GM19193 (cell line): ENCODE measurements at regions not wholly inside any gene's neighbourhood (a gene's known extent, or its start where the extent isn't known, plus 50 kb on each side); places are given as distances from the start of the nearest gene placed in this dataset.

Experiments used
- POLR2A ChIP-seq: IDR thresholded peaks from 4 replicates; pipeline ENCODE4 v1.6.1; 2011; ENCODE audit not compliant: insufficient read depth, insufficient read length; ENCODE audit errors: extremely low read depth

DNA sequence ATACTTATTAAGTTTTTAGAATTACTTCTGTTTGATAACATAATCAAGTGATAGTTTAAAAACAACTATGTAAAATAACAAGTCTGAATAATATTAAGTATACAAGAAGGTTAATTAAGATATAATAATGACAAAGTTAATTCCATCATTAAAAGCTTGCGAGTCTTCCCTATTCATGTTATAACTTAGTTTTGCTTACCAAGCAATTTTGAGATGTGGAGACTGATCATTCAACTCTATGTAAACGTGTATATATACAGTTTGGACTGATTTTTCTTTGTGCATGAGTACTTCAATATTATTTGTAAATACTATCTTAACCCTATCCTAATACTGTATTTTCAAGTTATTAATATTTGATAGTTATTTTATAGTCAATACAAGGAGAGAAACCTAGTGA is 870.9 kb downstream of the GBE1 start:
- TF ChIP-seq POLR2A = no peak

DNA sequence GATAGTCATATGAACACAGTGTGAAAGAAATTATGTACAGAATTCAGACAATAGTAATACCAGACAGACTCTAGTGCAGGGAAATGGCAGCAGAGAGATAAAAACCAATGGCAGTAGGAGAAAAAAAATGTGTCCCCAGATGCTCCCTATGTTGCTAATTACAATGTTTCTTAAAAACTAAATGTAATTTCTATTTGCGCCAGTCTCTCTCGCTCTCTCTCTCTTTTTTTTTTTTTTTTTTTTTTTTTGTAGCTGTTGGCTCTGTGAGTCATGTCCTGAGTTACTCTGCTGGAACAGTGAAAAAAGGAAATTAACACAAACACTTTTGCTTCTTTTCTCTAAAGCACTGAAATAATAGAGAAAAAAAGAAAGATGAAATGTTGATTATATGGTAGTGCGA is 871.9 kb downstream of the GBE1 start:
- no peak for TF ChIP-seq POLR2A

DNA sequence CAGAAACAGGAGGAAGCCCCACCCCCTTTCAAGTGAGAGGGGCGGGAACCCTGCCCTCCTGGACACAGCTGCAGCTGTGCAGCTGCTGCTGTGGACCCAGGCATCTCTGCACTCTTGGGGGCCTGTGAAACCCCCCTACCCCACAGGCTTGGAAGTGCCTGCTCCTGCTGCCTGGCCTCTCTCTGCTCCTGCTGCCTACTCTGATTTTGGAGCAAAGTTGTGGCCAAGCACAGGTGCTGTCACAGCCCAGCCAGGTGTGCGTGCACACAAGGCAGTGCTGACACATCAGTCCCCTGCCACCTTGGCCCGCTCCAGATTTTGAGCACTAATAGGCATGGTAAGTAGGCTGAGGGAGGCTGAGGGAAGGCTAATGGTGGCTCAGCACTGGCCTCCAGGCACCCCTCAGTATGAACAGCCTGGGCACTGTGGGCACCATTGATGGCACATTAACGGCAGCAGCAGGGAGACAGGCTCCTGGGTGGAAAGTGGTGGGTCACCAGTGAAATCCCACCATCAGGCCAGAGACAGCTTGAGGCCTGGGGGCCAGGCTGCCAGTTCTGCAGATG is 890.9 kb downstream of the GBE1 start:
- TF ChIP-seq POLR2A = no peak

DNA sequence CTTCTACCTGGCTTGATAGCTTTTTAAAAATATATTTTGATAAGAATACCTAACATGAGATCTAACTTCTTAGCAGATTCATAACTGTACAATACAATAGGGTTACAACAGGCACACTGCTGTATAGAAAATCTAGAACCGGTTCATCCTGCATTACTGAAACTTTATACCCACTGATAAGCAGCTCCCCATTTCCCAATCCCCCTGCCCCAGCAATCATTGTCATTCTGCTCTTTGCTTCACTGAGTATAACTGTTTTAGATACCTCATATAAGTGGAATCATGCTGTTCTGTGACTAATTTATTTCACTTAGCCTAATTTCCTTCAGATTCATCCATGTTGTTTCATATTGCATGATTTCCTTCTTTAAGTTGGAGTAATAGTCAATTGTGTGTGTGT is 906.0 kb downstream of the GBE1 start:
- TF ChIP-seq POLR2A = no peak

DNA sequence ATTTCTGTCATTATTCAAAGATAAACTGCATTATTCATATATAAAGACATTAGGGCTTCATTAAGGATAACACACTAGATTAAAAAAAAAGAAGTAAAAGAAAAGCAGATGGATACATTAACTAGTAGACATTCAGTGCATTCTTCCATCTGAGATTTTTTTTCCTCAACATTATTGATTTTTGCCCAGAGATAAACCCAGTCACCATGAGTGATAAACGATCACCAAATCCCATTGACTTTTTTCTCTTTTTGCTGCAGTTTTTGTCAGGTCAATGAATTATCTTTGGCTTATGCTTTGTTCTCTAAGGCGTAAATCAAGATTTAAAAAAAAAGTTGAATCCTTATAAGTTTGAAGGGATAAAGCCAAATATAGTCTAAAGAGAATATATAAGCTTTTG is 925.0 kb downstream of the GBE1 start:
- TF ChIP-seq POLR2A = no peak

DNA sequence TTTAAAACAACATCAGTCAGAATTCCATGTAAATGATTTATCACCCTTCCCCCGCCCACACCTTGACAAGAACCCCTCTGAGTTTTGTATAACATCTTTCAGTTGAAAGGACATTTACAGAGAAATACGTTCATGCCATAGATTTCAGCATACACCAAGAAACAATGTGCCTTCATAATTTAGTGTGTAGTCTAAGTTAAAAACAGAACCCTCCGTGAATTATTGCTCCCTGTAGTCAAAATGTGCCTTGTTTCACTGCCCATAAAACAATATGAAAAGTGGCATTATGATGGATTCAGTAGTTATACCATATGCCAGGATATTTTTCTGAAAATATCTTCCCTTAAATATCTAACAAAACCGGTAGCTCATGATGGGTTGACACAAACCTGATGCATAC is 953.9 kb downstream of the GBE1 start:
- TF ChIP-seq POLR2A = no peak

DNA sequence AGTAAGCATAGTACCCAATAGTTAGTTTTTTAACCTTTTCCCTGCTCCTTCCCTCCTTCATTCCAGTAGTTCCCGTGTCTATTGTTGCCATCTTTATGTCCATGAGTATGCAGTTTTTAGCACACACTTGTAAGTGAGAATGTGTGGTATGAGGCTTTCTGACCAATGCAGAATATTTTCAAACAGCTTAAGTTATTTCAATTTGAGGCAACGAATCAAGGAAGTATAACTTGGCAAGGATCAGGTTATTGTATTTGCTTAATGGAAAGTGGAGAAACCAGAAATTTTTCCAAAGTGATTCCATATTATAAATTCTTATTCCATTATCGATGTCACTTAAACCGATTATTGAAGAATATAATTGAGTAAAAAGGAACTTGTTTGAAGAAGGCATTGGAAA is 954.8 kb downstream of the GBE1 start:
- no peak for TF ChIP-seq POLR2A

DNA sequence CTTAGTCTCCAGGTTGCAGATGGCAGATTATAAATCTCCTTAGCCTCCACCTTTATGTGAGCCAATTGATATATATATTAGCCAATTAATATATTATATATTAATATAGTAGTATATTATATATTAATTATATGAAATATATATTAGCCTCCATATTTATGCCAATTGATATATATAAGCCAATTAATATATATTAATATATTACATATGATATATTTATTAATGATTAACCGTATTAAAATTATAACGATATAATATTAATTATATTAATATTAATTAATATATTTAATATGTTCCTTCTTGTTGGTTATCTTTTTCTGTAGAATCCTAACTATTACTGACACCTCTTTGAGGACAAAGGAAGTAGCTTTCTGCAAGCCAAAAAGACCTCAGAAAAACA is 972.5 kb downstream of the GBE1 start:
- no peak for TF ChIP-seq POLR2A

DNA sequence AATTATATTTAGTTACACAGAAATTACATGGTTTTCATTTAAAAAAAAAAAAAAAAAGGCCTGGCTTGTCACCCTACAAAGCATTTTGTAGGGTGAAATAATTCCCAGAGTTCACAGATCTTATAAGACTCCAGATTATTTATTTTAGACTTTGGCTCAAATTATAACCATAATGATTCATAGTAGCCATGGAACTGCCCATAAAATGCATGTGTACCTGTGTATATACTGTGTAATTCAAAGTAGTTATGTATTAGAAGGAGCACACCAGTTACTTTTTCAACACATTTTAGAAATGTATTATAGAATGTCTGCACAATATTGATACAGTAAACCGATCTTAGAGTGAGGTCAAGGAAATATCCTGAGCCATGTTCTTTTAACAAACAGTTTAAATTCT is 975.6 kb downstream of the GBE1 start:
- no peak for TF ChIP-seq POLR2A

DNA sequence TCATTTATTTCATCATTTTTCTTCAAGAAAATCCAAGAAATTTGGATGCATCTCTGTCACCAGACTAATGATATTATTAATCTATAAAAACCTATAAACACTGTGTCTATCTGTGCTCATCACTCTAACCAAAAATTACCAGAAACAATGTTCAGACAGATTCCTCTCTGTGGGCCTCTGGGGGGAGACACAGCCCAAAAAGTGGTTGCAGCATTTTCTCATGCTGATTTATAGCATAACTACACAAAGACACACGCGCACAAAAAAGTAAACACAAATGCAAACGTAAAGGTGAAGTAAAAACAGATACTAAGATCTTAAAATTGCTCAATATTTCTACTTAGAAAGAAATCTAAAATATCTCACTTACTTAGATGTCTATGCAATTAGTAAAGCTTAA is 976.0 kb downstream of the GBE1 start:
- TF ChIP-seq POLR2A = no peak

DNA sequence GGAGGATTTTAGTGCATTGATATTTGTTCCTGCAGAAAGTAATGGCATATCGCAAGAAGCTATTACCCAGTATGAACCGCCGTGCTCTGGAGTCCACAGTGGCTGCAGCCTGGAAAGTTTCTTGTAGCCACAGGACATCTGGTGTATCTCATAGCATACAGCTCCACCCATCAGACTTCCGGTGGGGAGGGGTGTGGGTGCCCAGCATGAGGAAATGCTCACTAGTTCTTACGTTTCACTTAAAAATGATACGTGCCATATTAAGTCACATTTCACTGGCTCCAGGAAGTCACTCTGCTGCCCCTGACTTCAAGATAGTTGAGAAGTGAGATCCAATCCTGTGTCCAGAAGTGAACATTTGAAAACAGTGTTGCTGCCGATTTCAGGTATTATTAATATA is 990.4 kb downstream of the GBE1 start:
- peak; percentile 32 for TF ChIP-seq POLR2A

DNA sequence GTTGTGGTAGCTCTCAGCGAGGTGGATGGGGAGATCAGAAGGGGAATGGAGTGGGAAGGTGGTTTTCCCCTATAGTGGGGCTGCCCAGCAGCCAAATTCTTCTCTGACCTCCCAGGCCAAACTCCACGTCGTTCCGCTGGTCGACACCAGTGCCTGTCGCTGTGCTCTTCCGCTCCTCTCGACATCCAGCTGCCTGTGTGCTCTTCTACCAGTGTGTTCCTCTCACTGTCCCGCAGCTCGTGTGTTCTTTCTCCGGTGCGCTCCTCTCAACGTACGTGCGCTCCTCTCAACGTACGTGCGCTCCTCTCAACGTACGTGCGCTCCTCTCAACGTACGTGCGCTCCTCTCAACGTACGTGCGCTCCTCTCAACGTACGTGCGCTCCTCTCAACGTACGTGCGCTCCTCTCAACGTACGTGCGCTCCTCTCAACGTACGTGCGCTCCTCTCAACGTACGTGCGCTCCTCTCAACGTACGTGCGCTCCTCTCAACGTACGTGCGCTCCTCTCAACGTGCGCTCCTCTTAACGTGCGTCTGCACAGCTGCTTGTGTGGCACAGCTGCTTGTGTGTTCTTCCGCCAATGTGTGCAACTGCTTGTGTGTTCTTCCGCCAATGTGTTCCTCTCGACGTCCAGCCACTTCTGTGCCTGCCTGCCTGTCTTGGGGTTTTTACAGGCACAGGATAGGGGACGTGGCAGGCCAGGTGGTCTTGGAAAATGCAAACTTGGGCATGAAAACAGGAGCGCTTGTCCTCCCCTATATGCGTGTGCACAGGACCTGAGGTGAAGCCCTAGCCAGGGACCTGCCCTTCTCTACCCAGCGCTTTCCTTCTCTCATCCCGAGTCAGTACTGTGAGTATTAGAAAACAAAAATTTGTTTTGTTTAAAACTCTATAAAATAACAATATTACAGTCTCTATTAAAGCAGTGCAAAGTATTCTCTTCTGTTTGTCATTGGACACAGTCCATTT is 991.1 kb downstream of the GBE1 start:
- peak; percentile 59 for TF ChIP-seq POLR2A

DNA sequence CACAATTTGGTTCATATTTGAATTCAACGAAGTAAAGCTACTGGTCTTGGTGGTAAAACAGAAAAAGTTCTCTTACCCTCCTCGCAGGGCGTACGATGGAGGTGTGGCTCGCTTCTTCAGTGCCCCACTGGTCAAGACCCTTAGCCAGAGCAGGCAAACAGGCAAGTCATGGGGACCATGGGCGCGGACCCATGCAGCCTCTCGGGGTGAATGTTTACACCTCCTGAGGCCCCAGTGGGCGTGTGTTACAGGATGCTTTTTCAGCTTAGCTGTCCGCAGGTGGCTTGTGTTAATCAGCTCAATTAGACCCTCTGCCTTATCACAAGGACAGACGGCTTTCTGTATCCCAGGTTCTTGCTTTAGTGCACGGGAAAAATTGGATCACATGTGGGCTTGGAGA is 991.8 kb downstream of the GBE1 start:
- TF ChIP-seq POLR2A = no peak

DNA sequence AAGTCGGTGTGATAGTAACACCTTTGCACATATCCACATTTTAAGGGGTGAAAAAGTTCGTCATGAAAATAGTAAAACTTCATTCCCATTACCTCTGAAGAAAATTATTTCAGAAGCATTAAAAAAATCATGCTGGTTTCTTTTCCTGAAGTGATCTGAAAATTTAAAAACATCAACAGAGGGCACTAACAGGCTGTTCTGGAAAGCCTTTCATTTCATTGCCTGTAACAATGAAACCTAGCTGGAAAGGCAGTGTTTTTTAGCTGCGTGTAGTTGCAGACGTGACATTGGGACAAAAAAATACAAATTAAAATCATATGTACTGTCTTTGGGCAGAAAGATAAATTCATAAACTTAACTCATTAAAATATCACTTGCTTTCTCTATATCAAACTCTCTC is 993.8 kb downstream of the GBE1 start:
- TF ChIP-seq POLR2A = no peak

DNA sequence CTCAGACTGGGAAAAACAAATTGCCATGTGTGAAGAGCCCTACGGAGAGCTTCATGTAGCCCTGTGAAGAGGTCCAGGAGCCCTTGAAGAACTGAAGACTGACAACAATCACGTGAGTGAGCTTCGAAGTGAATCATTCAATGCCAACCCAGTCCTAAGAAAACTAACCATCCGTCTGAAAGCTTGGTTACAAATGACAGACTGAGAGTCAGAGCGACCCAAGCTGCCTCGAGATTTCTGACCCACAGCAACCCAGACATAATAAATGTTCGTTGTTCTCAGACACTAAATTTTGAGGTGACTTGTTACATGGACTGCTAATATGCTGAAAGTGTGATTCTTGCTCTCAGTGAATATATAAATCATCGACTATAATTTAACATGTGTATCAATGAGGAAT is 987.2 kb upstream of the ROBO1 start:
- TF ChIP-seq POLR2A = no peak

DNA sequence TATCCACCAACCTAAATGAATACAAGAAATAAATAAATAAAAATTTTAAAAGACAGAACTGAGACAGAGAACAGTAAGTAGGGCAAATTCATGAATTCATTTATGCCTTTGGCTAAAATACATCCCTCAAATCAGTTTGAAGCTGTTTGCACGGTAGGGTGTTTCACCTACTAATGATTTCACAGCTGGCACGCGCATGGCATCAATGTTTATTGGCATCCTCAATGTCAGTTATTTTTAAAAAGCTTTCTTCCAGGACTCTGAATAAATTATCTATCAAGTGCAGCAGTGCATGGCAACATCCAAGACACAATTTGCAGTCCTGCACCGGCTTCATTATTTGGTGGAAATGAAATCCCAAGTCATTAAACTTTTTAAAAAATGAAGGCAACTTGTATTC is 985.2 kb upstream of the ROBO1 start:
- no peak for TF ChIP-seq POLR2A
